Epithelial cell of proximal tubule (primary cell): ENCODE measurements at regions not wholly inside any gene's neighbourhood (a gene's known extent, or its start where the extent isn't known, plus 50 kb on each side); places are given as distances from the start of the nearest gene placed in this dataset.

Experiments
- DNase-seq: peaks from one replicate; pipeline ENCODE4 v3.0.0-alpha.2; 2011; ENCODE audit warnings: low read depth
- H3K4me3 ChIP-seq: 2 replicates; pipeline ENCODE4 v1.5.1; 2011; ENCODE audit warnings: low read depth, mild to moderate bottlenecking, low read length
- CTCF ChIP-seq: conservative IDR thresholded peaks from 2 replicates; pipeline ENCODE4 v1.5.1; 2012; ENCODE audit warnings: low read depth, mild to moderate bottlenecking, low read length

- no peak for TF ChIP-seq CTCF
- DNase-seq: no peak
- H3K4me3 ChIP-seq: no peak overlapping the region
Measured at GRCh38 chr9:96183751-96184150, 118.2 kb downstream of the HSD17B3 start.

- no peak for TF ChIP-seq CTCF
- DNase-seq: no peak
- no peak overlapping the region for H3K4me3 ChIP-seq
Measured at GRCh38 chr9:96178153-96178552, 123.8 kb downstream of the HSD17B3 start.

- no peak overlapping the region for H3K4me3 ChIP-seq
- TF ChIP-seq CTCF: no peak
- DNase-seq: no peak
Measured at GRCh38 chr9:96177719-96178028, 124.3 kb downstream of the HSD17B3 start.

DNA sequence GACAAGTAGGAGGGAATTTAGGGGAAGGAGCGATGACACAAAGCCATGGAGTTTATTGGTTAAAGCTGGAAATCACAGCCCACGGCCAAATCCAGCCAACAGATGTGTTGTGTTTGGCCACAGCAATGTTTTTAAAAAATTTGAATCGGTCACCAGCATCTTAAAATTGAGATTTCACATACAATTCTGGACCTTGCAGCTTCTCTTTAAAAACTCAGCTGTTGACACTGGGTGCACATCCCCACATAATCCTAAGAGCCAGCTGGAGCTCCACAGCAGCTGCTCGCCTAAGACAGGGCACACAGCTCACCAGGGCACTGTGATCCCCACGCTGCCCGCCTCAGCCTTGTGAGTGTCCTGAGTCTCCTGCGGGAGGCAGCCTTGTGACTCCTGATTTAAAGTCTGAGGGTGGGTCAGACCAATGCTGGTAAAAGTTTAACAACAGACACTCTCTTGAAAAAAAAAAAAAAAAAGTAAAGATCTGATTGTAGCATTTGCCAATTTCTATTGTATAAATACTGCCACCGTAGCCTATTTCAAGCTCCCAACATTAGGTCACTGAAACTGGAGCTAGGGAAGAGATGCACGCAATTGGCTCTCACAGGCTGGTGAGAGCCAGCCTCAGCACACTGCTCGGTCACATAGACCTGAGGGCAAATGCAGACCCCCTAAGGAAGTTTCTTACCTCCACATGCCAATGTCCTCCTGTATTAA, 124.8 kb downstream of the HSD17B3 start:
- TF ChIP-seq CTCF: peak; percentile 16
- no peak for DNase-seq

DNA sequence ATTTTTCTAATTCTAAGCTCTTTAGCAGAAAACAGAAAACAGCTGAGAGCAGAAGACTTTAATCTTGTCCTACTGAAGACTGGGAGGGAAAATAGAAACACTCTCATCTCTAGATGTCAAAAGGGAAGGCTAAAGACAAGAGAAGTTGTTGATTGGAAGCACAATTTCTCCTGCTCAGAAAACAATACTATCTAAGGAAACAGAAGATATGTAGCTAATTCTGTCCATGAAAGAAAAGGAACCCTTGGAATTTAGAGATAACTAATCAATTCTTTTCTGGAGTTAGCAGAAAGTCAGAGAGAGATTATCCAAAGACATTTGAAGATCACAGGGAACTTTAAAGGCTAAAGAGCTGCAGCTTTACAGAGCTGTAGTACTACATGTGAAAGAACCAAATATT, 126.2 kb downstream of the HSD17B3 start:
- DNase-seq: no peak
- no peak overlapping the region for H3K4me3 ChIP-seq
- TF ChIP-seq CTCF: no peak

More for the DNA sequence above, 124.8 kb downstream of the HSD17B3 start:
- H3K4me3 ChIP-seq: no peak overlapping the region

- no peak for DNase-seq
- no peak for TF ChIP-seq CTCF
- H3K4me3 ChIP-seq: no peak overlapping the region
Measured at GRCh38 chr9:96175001-96175400, 127.0 kb downstream of the HSD17B3 start.

DNA sequence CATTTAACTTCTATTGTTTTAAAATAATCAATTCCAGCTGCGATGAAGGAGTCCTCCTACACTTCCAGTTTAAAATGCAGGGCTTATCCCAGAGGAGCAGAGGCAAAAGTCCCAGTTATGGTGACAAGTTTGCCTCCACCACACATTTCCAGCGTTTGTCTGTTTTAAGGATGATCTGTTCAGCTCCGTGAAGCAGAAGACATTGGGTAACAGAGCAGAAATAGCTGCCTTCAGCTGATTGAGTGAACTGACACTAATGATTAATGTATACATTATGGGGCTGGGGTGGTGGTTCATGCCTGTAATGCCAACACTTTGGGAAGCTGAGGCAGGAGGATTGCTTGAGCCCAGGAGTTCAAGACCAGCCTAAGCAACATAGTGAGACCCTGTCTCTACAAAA, 127.6 kb downstream of the HSD17B3 start:
- no peak for TF ChIP-seq CTCF
- no peak for DNase-seq
- no peak overlapping the region for H3K4me3 ChIP-seq
